K562 (cell line): ENCODE measurements at regions not wholly inside any gene's neighbourhood (a gene's known extent, or its start where the extent isn't known, plus 50 kb on each side); places are given as distances from the start of the nearest gene placed in this dataset.

Source experiments
- ATAC-seq: fragments of 200-7000 bp; cut with Tn5 transposase; 3 replicates; pipeline ENCODE4 v1.9.1; 2020; ENCODE audit warnings: moderate library complexity
- BruUV-seq: library from RNA; stranded (reverse); fragments of 400-500 nt; replicated peaks from 2 replicates; lab custom pipeline; 2021; lab: Mats Ljungman, UMichigan
- CTCF ChIA-PET: fragments of 300-600 bp; formaldehyde crosslinking; extraction: SDS; loops from one replicate; lab custom pipeline; 2021; ENCODE audit warnings: low intra/inter-chr PET ratio; lab: Yijun Ruan, JAX
- POLR2A ChIA-PET: fragments of 300-600, 350-650 bp; sonication (Branson Sonifier 250); formaldehyde crosslinking; extraction: SDS; loops from one replicate; lab custom pipeline; 2021; ENCODE audit warnings: antibody characterized with exemption, inconsistent platforms; lab: Yijun Ruan, JAX
- DNase-seq, 4 experiments: peaks; one replicate each; pipeline versions ENCODE4 v3.0.0 to v3.0.0-alpha.2; 2011 to 2018; ENCODE audit warnings: low spot score in 3 of 4, mixed read lengths in 3 of 4; ENCODE audit errors: extremely low read depth in 1 of 4
- FAIRE-seq: peaks from 2 replicates; lab custom pipeline; 2011; peaks lifted over from hg19 to GRCh38; lab: Jason Lieb, UNC
- H2AFZ ChIP-seq: 2 replicates; pipeline ENCODE4 v1.6.0; 2011; ENCODE audit warnings: low read depth, low read length, control low read depth, inconsistent platforms
- H3K27ac ChIP-seq: fragments of 200-600 bp; 3 replicates; pipeline ENCODE4 v1.8.0; 2011; ENCODE audit warnings: low read depth, mild to moderate bottlenecking, control low read depth, inconsistent platforms, low read length, moderate library complexity, mixed read lengths; ENCODE audit errors: extremely low read depth
- H3K27me3 ChIP-seq, 2 experiments: fragments of 300-600 bp in 1 of 2; 2 replicates in 1 of 2; 3 replicates in 1 of 2; pipeline versions ENCODE4 v1.6.0 to v1.8.0; 2011; ENCODE audit warnings: inconsistent platforms in 2 of 2, low read length in 2 of 2, mild to moderate bottlenecking in 1 of 2, mixed read lengths in 1 of 2, moderate library complexity in 1 of 2; ENCODE audit not compliant: control insufficient read depth in 2 of 2, insufficient read depth in 2 of 2
- H3K36me3 ChIP-seq: fragments of 300-600 bp; 3 replicates; pipeline ENCODE4 v1.8.0; 2011; ENCODE audit warnings: mild to moderate bottlenecking, low read length, inconsistent platforms; ENCODE audit not compliant: control insufficient read depth, insufficient read depth
- H3K4me1 ChIP-seq, 2 experiments: fragments of 200-600 bp in 1 of 2; replicated peaks in 1 of 2; 2 replicates in 1 of 2; 3 replicates in 1 of 2; pipeline versions ENCODE4 v1.5.1 to v1.8.0; 2011; ENCODE audit warnings: inconsistent platforms in 2 of 2, low read length in 2 of 2, mild to moderate bottlenecking in 1 of 2, mixed read lengths in 1 of 2, moderate library complexity in 1 of 2; ENCODE audit not compliant: control insufficient read depth in 2 of 2, insufficient read depth in 2 of 2
- H3K4me2 ChIP-seq: 2 replicates; pipeline ENCODE4 v1.6.1; 2011; ENCODE audit warnings: low read length, control low read depth, inconsistent platforms, mixed read lengths; ENCODE audit not compliant: insufficient read depth
- H3K4me3 ChIP-seq: fragments of 200-600 bp; sonication (generic), shearing (Covaris generic); 2 replicates; pipeline ENCODE4 v1.5.1; 2016; ENCODE audit warnings: control low read depth, inconsistent platforms
- H3K79me2 ChIP-seq: fragments of 200-600 bp; 3 replicates; pipeline ENCODE4 v1.8.0; 2011; ENCODE audit warnings: low read length, inconsistent platforms; ENCODE audit not compliant: control insufficient read depth, insufficient read depth
- H3K9ac ChIP-seq, 2 experiments: 2 replicates each; pipeline versions ENCODE4 v1.6.0 to v1.6.1; 2011; ENCODE audit warnings: low read depth in 2 of 2, low read length in 2 of 2, control low read depth in 1 of 2, inconsistent platforms in 1 of 2, mild to moderate bottlenecking in 1 of 2, mixed read lengths in 1 of 2; ENCODE audit not compliant: insufficient read depth in 1 of 2
- H3K9me1 ChIP-seq: one replicate; pipeline ENCODE4 v1.6.0; 2011; ENCODE audit warnings: inconsistent platforms, mild to moderate bottlenecking, low read length, moderate library complexity; ENCODE audit not compliant: control insufficient read depth, insufficient read depth
- H3K9me3 ChIP-seq: replicated peaks from 2 replicates; pipeline ENCODE4 v1.5.1; 2011; ENCODE audit warnings: low read depth, low read length, inconsistent platforms; ENCODE audit not compliant: control insufficient read depth, insufficient read depth
- H4K20me1 ChIP-seq: replicated peaks from 2 replicates; pipeline ENCODE4 v1.6.1; 2011; ENCODE audit warnings: low read length, inconsistent platforms, mixed read lengths; ENCODE audit not compliant: control insufficient read depth, insufficient read depth
- HDAC6 ChIP-seq: IDR thresholded peaks from 2 replicates; pipeline ENCODE4 v1.6.1; 2012; ENCODE audit warnings: low read depth, mild to moderate bottlenecking, control low read depth, inconsistent platforms, low read length, moderate library complexity
- PHF21A ChIP-seq: fragments of 450-650 bp; IDR thresholded peaks from 2 replicates; pipeline ENCODE4 v1.6.1; 2017; ENCODE audit warnings: low read depth, borderline replicate concordance
- ZNF175 ChIP-seq: fragments of 200-800 bp; sonication (Bioruptor generic); IDR thresholded peaks from 2 replicates; pipeline ENCODE4 v1.6.1; 2016; ENCODE audit warnings: low read depth, mild to moderate bottlenecking, missing genetic modification characterization, missing compliant biosample characterization
- ZNF639 ChIP-seq, 2 experiments: fragments of 200-800 bp in 1 of 2; sonication (Bioruptor generic) in 1 of 2; sonication (generic) in 1 of 2; formaldehyde crosslinking in 1 of 2; IDR thresholded peaks in 1 of 2; conservative IDR thresholded peaks in 1 of 2; 2 replicates each; pipeline versions ENCODE4 v1.5.0 to v1.6.1; 2016 to 2020; ENCODE audit warnings: missing compliant biosample characterization in 1 of 2, missing genetic modification characterization in 1 of 2, missing genetic modification reagents in 1 of 2
- WGBS: fragments of 100-300 bp; shearing (Covaris generic); methylation state at CpG from one replicate; pipeline ENCODE4 v1.1.6; 2016; ENCODE audit warnings: low coverage, mixed read lengths; ENCODE audit not compliant: insufficient coverage; ENCODE audit errors: missing lambda C conversion rate; 5-methylcytosine and 5-hydroxymethylcytosine counted together
- in situ Hi-C: fragments of 300-500 bp; cut with MboI; formaldehyde crosslinking; loops from 4 replicates; pipeline ENCODE4 v1.15.0; 2018; ENCODE audit warnings: inconsistent platforms, mixed read lengths
- intact Hi-C: fragments of 100-400 bp; cut with micrococcal nuclease; formaldehyde crosslinking; loops from 2 replicates; pipeline ENCODE4 v1.14.2; 2022

- Histone ChIP-seq H3K9ac (no peak overlapping the region), H3K4me1 (peaks cover 0 to 4% of the 10 kb centered on the region in 2 experiments; a peak in 2 of 5 replicates), H3K36me3 (no peaks in the 10 kb centered on the region), H3K4me3 (no peak overlapping the region), H3K9me1 (no peaks in the 10 kb centered on the region), H2AFZ (no peak overlapping the region), H4K20me1 (no peaks in the 10 kb centered on the region), H3K27me3 (peaks cover 2 to 13% of the 10 kb centered on the region in 2 experiments; a peak in 3 of 5 replicates), H3K9me3 (no peaks in the 10 kb centered on the region), H3K4me2 (no peak overlapping the region), H3K27ac (no peak overlapping the region), H3K79me2 (no peaks in the 10 kb centered on the region)
- ChIA-PET CTCF (no interaction called here), POLR2A (interaction anchor here (0.8 kb wide), 1 partner anchor 39 kb away, joined by 4 read pairs; no protein-coding TSS in a partner anchor)
- ATAC-seq (no peak), FAIRE-seq (no peak), DNase-seq (no peak)
- WGBS, result 2% methylated on average over 10 of the region's 10 CpGs
- TF ChIP-seq HDAC6 (no peak), ZNF175 (CRISPR knock-in tag) (no peak), ZNF639 (CRISPR knock-in tag; conservative IDR thresholded peaks at IDR 0.05 in 1 of 2, IDR thresholded peaks at IDR 0.05 in 1 of 2) (no peak), PHF21A (no peak)
- intact Hi-C loops, result no loop called here
- in situ Hi-C loops, result no loop called here
- no TSS peak for BruUV-seq
Measured at GRCh38 chr3:127461286-127461910, 129.1 kb downstream of the TPRA1 start.
